Neural progenitor cell (in vitro differentiated cells): ENCODE measurements at regions not wholly inside any gene's neighbourhood (a gene's known extent, or its start where the extent isn't known, plus 50 kb on each side); places are given as distances from the start of the nearest gene placed in this dataset.

Source experiments
- DNase-seq: peaks from one replicate; pipeline ENCODE4 v3.0.0-alpha.2; 2016; ENCODE audit warnings: low spot score
- H2AFZ ChIP-seq: fragments of 200-600 bp; sonication (generic); replicated peaks from 2 replicates; pipeline ENCODE4 v1.6.1; 2016; ENCODE audit warnings: antibody characterized with exemption
- H3F3A ChIP-seq: fragments of 200-600 bp; sonication (generic); 2 replicates; pipeline ENCODE4 v1.6.1; 2016; ENCODE audit warnings: antibody characterized with exemption, low read depth
- H3K27ac ChIP-seq: fragments of 200-600 bp; sonication (generic); 2 replicates; pipeline ENCODE4 v1.5.1; 2016; ENCODE audit warnings: mild to moderate bottlenecking
- H3K27me3 ChIP-seq: fragments of 200-600 bp; sonication (generic); 2 replicates; pipeline ENCODE4 v1.6.1; 2016; ENCODE audit warnings: mild to moderate bottlenecking, moderate library complexity
- H3K36me3 ChIP-seq: fragments of 200-600 bp; sonication (generic); 2 replicates; pipeline ENCODE4 v1.5.1; 2016
- H3K4me1 ChIP-seq: fragments of 200-600 bp; sonication (generic); 2 replicates; pipeline ENCODE4 v1.6.1; 2016; ENCODE audit warnings: mixed run types
- H3K4me2 ChIP-seq: fragments of 200-600 bp; sonication (generic); 2 replicates; pipeline ENCODE4 v1.6.1; 2016
- H3K4me3 ChIP-seq: fragments of 200-600 bp; sonication (generic); 2 replicates; pipeline ENCODE4 v1.5.1; 2016
- H3K79me2 ChIP-seq: fragments of 200-600 bp; sonication (generic); 2 replicates; pipeline ENCODE4 v1.6.1; 2016; ENCODE audit warnings: low read depth
- H3K9ac ChIP-seq: fragments of 200-600 bp; sonication (generic); 2 replicates; pipeline ENCODE4 v1.6.1; 2016
- H3K9me3 ChIP-seq: fragments of 200-600 bp; sonication (generic); 2 replicates; pipeline ENCODE4 v1.5.1; 2016; ENCODE audit warnings: low read depth
- H4K20me1 ChIP-seq: fragments of 200-600 bp; sonication (generic); 2 replicates; pipeline ENCODE4 v1.6.1; 2016; ENCODE audit warnings: low read depth
- H3K27ac Mint-ChIP-seq: 3 replicates; pipeline ENCODE4 v1.8.0; 2021; ENCODE audit warnings: mixed read lengths
- H3K27me3 Mint-ChIP-seq: 2 replicates; pipeline ENCODE4 v1.8.0; 2022; ENCODE audit warnings: low read depth, mild to moderate bottlenecking, inconsistent platforms, moderate library complexity, mixed read lengths; ENCODE audit not compliant: insufficient read depth
- H3K36me3 Mint-ChIP-seq: 3 replicates; pipeline ENCODE4 v1.8.0; 2021; ENCODE audit warnings: mixed read lengths
- H3K4me1 Mint-ChIP-seq: 3 replicates; pipeline ENCODE4 v1.8.0; 2021; ENCODE audit warnings: mixed read lengths
- H3K4me3 Mint-ChIP-seq: 3 replicates; pipeline ENCODE4 v1.8.0; 2021; ENCODE audit warnings: mild to moderate bottlenecking, moderate library complexity, mixed read lengths
- H3K9me3 Mint-ChIP-seq: 3 replicates; pipeline ENCODE4 v1.8.0; 2020; ENCODE audit warnings: mixed read lengths
- EZH2 ChIP-seq: fragments of 200-600 bp; sonication (generic); IDR thresholded peaks from 2 replicates; pipeline ENCODE4 v1.6.1; 2017; ENCODE audit warnings: antibody characterized with exemption, mild to moderate bottlenecking, moderate library complexity
- EZH2phosphoT487 ChIP-seq: fragments of 200-600 bp; sonication (generic); IDR thresholded peaks from 2 replicates; pipeline ENCODE4 v1.6.1; 2017; ENCODE audit warnings: antibody characterized with exemption
- TF ChIP-seq, protein P1 (sequence below): fragments of 200-600 bp; sonication (generic); IDR thresholded peaks from 2 replicates; pipeline ENCODE4 v1.5.1; 2017; ENCODE audit warnings: antibody characterized with exemption, mild to moderate bottlenecking

DNA sequence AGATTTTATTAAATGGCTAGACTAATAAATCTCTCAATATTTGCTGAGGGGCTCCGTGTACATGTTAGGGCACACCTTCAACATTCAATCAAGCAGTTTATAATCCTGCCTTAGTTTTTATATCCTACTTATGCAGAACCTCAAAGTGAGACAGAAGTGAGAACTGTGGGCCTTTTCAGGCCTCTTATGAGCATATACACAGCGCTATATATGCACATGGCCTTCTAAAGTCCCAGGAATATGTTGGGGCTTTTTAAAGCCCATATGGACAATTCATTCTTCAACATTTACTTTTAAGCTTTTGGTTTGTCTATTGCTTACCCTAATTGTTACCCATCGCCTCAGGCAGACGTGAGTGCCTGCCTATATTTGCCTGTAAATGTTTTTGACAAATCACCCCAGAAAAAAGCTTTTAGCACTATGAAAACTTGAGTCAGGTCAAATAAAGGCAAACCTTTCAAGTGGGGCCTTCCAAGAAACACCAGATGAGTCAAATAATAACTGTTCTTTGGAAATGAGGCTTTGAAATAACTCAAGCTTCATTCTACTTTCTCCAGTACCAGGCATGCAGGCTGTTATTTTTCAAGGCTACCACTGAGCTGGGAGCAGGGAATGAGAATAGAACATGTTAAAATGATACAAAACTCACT, 58.2 kb downstream of the ESM1 start:
- H3K36me3 Mint-ChIP-seq: peaks cover 6% of the 10 kb centered on the region
- no peak overlapping the region for H3K4me3 ChIP-seq
- H3K4me3 Mint-ChIP-seq: no peak overlapping the region
- H4K20me1 ChIP-seq: no peaks in the 10 kb centered on the region
- peaks cover 32% of the 10 kb centered on the region for H3K9me3 Mint-ChIP-seq
- TF ChIP-seq EZH2 (no peak), EZH2phosphoT487 (no peak)
- TF ChIP-seq, protein P1, sequence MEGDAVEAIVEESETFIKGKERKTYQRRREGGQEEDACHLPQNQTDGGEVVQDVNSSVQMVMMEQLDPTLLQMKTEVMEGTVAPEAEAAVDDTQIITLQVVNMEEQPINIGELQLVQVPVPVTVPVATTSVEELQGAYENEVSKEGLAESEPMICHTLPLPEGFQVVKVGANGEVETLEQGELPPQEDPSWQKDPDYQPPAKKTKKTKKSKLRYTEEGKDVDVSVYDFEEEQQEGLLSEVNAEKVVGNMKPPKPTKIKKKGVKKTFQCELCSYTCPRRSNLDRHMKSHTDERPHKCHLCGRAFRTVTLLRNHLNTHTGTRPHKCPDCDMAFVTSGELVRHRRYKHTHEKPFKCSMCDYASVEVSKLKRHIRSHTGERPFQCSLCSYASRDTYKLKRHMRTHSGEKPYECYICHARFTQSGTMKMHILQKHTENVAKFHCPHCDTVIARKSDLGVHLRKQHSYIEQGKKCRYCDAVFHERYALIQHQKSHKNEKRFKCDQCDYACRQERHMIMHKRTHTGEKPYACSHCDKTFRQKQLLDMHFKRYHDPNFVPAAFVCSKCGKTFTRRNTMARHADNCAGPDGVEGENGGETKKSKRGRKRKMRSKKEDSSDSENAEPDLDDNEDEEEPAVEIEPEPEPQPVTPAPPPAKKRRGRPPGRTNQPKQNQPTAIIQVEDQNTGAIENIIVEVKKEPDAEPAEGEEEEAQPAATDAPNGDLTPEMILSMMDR: no peak
- H3K9ac ChIP-seq: no peak overlapping the region
- no peak overlapping the region for H2AFZ ChIP-seq
- no peak for DNase-seq
- H3K4me1 Mint-ChIP-seq: no peaks in the 10 kb centered on the region
- no peak overlapping the region for H3K4me2 ChIP-seq
- H3K4me1 ChIP-seq: no peaks in the 10 kb centered on the region
- H3K79me2 ChIP-seq: no peaks in the 10 kb centered on the region
- no peaks in the 10 kb centered on the region for H3K36me3 ChIP-seq
- no peaks in the 10 kb centered on the region for H3K27me3 ChIP-seq
- no peak overlapping the region for H3K27ac Mint-ChIP-seq
- no peak overlapping the region for H3K27ac ChIP-seq
- H3F3A ChIP-seq: no peaks in the 10 kb centered on the region
- H3K27me3 Mint-ChIP-seq: peaks cover 2% of the 10 kb centered on the region
- H3K9me3 ChIP-seq: peaks cover 13% of the 10 kb centered on the region

DNA sequence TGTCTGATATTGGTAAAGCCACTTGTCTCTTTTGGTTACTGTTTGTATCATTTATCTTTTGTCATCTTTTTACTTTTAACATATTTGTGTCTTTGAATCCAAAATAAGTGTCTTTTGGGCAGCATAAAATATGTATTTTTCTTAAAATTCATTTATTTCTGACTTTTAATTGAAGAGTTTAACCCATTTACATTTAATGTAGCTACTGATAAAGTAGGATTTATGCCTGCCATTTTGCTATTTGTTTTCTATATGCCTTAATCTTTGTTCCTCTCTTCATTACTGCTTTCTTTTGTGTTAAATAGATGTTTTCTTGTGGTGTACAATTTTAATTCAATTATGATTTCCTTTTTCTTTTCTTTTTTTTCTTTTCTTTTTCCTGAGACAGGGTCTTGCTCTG, 60.9 kb downstream of the ESM1 start:
- Histone ChIP-seq H3K27me3 (no peaks in the 10 kb centered on the region), H4K20me1 (no peaks in the 10 kb centered on the region), H3K79me2 (no peaks in the 10 kb centered on the region), H3K9ac (no peak overlapping the region), H3K4me2 (no peak overlapping the region), H3F3A (no peaks in the 10 kb centered on the region), H3K27ac (no peak overlapping the region), H3K9me3 (peaks cover 13% of the 10 kb centered on the region), H2AFZ (no peak overlapping the region), H3K36me3 (no peaks in the 10 kb centered on the region), H3K4me1 (no peaks in the 10 kb centered on the region), H3K4me3 (no peak overlapping the region)
- peaks cover 42% of the 10 kb centered on the region for H3K9me3 Mint-ChIP-seq
- peaks cover 6% of the 10 kb centered on the region for H3K36me3 Mint-ChIP-seq
- no peak for TF ChIP-seq EZH2phosphoT487
- no peak for TF ChIP-seq EZH2
- TF ChIP-seq, protein P1: no peak
- H3K27ac Mint-ChIP-seq: no peak overlapping the region
- peaks cover 2% of the 10 kb centered on the region for H3K27me3 Mint-ChIP-seq
- H3K4me1 Mint-ChIP-seq: no peaks in the 10 kb centered on the region
- no peak overlapping the region for H3K4me3 Mint-ChIP-seq
- DNase-seq: no peak

DNA sequence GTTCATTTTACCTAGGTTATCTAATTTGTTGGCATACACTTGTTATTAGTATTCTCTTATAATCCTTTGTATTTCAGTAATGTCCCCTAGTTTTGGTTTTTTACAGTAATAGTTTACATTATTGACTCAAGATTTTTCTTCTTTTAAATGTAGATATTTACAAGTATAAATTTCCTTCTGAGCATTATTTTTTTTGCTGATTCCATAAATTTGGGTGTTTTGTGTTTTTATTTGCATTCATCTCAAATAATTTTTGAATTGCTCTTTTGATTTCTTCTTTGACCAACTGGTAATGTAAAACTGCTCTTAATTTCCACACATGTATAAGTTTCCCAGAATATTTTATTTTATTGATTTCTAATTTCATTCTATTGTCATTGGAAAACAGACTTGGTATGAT, 68.1 kb downstream of the ESM1 start:
- H3K27me3 ChIP-seq: no peaks in the 10 kb centered on the region
- no peak overlapping the region for H2AFZ ChIP-seq
- Mint-ChIP-seq H3K4me1 (no peaks in the 10 kb centered on the region), H3K36me3 (no peaks in the 10 kb centered on the region), H3K27ac (no peak overlapping the region), H3K9me3 (peaks cover 17% of the 10 kb centered on the region), H3K27me3 (no peaks in the 10 kb centered on the region), H3K4me3 (no peak overlapping the region)
- no peaks in the 10 kb centered on the region for H3K36me3 ChIP-seq
- H3K9me3 ChIP-seq: no peaks in the 10 kb centered on the region
- no peak overlapping the region for H3K27ac ChIP-seq
- H3K4me3 ChIP-seq: no peak overlapping the region
- H3K4me2 ChIP-seq: no peak overlapping the region
- H3F3A ChIP-seq: no peaks in the 10 kb centered on the region
- no peak for DNase-seq
- TF ChIP-seq, protein P1: no peak
- TF ChIP-seq EZH2 (no peak), EZH2phosphoT487 (no peak)
- no peaks in the 10 kb centered on the region for H3K79me2 ChIP-seq
- no peaks in the 10 kb centered on the region for H3K4me1 ChIP-seq
- no peak overlapping the region for H3K9ac ChIP-seq
- no peaks in the 10 kb centered on the region for H4K20me1 ChIP-seq
